ENCODE measurements at regions not wholly inside any gene's neighbourhood (a gene's known extent, or its start where the extent isn't known, plus 50 kb on each side); places are given as distances from the start of the nearest gene placed in this dataset.
"Not testable (repeated sequence)": the region's sequence is repeated elsewhere in the genome, so short reads cannot be mapped to it uniquely, and the experiment has no call there.

GRCh38 chr2:87429931-87430275 lies 318.0 kb upstream of the PLGLB2 start:
- TF ChIP-seq CTCF, POLR2AphosphoS5, EP300, POLR2A (IDR thresholded peaks at IDR 0.05): not testable (repeated sequence)
